Testis (tissue), 2 donors: ENCODE measurements at regions not wholly inside any gene's neighbourhood (a gene's known extent, or its start where the extent isn't known, plus 50 kb on each side); places are given as distances from the start of the nearest gene placed in this dataset.

Experiments used
- DNase-seq: peaks from one replicate; pipeline ENCODE4 v3.0.0-alpha.2; 2019
- H3K27ac ChIP-seq, 2 donors: fragments of 200-600 bp; sonication (generic); one replicate each; pipeline ENCODE4 v1.5.1; 2019
- H3K27me3 ChIP-seq: fragments of 200-600 bp; sonication (generic); one replicate; pipeline ENCODE4 v1.5.1; 2019
- H3K36me3 ChIP-seq: fragments of 200-600 bp; sonication (generic); one replicate; pipeline ENCODE4 v1.5.1; 2017; ENCODE audit warnings: low read depth; ENCODE audit errors: missing control alignments
- H3K4me1 ChIP-seq: fragments of 200-600 bp; sonication (generic); one replicate; pipeline ENCODE4 v1.5.1; 2019
- H3K4me3 ChIP-seq, 2 donors: fragments of 200-600 bp; sonication (generic); one replicate each; pipeline ENCODE4 v1.5.1; 2017 to 2019
- H3K9me3 ChIP-seq: fragments of 200-600 bp; sonication (generic); one replicate; pipeline ENCODE4 v1.5.1; 2017
- POLR2A ChIP-seq: fragments of 450-650 bp; IDR thresholded peaks from one replicate; pipeline ENCODE4 v1.6.1; 2017; ENCODE audit warnings: antibody characterized with exemption, mild to moderate bottlenecking, moderate library complexity
- WGBS, 2 donors: methylation state at CpG; one replicate each; pipeline ENCODE4 v1.1.5; 2018; 5-methylcytosine and 5-hydroxymethylcytosine counted together
- intact Hi-C: fragments of 100-400 bp; cut with DNase I; formaldehyde crosslinking; loops from one replicate; pipeline ENCODE4 v1.15.1; 2023; ENCODE audit warnings: low total_unique reads
- TF ChIP-seq, protein P1 (sequence below), 3 experiments: fragments of 450-650 bp in 2 of 3; fragments of 200-600 bp in 1 of 3; sonication (generic) in 1 of 3; IDR thresholded peaks; one replicate each; pipeline ENCODE4 v1.5.1; 2016 to 2019; ENCODE audit warnings: antibody characterized with exemption in 3 of 3, mild to moderate bottlenecking in 2 of 3, moderate library complexity in 1 of 3

DNA sequence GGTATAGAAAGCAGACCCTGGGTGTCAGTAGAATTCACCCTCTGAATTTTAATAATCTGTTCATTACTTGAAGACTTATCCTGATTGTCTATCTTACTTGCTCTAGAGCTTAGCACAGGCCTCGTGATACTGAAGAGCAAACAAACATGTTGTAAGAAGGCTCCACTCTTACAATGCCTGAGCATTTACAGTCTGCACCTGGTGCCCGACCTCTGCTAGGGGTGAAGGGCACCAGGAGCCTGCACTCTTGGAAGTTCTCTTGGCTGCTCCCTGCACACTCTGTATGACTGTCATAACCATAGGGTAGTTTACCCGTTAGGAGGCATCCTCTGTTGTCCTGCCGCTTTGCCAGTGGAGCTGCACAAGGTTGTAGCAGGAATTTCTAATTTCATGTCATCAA is 91.3 kb upstream of the NPY start:
- intact Hi-C loops, result no loop called here
- no peaks in the 10 kb centered on the region for H3K4me1 ChIP-seq
- no peaks in the 10 kb centered on the region for H3K9me3 ChIP-seq
- H3K27ac ChIP-seq, result no peak overlapping the region
- 85 to 88% methylated on average over 4 of the region's 4 CpGs for WGBS, 2 donors
- H3K4me3 ChIP-seq, result no peak overlapping the region
- DNase-seq, result no peak
- no peak for TF ChIP-seq POLR2A
- TF ChIP-seq, protein P1, sequence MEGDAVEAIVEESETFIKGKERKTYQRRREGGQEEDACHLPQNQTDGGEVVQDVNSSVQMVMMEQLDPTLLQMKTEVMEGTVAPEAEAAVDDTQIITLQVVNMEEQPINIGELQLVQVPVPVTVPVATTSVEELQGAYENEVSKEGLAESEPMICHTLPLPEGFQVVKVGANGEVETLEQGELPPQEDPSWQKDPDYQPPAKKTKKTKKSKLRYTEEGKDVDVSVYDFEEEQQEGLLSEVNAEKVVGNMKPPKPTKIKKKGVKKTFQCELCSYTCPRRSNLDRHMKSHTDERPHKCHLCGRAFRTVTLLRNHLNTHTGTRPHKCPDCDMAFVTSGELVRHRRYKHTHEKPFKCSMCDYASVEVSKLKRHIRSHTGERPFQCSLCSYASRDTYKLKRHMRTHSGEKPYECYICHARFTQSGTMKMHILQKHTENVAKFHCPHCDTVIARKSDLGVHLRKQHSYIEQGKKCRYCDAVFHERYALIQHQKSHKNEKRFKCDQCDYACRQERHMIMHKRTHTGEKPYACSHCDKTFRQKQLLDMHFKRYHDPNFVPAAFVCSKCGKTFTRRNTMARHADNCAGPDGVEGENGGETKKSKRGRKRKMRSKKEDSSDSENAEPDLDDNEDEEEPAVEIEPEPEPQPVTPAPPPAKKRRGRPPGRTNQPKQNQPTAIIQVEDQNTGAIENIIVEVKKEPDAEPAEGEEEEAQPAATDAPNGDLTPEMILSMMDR (IDR thresholded peaks at IDR 0.05), result no peak
- H3K36me3 ChIP-seq, result no peaks in the 10 kb centered on the region
- H3K27me3 ChIP-seq, result no peaks in the 10 kb centered on the region

DNA sequence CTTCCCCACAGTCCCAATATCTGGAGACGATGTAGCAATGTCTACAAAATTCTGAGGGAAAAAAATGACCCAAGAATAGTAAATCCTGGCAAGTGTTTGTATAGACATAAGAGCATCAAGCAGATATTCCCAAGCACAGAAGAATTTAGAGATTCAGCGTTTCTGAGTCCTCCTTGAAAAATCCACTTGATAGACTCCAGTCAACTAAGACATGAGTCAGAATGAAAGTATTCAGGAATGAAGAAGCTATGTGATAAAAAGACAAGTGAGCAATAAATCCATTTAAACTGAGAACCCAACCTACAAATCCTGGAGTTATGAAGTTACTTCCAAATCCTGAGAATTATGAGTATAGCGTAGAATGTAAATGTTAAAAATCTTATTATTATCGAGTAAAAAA is 86.1 kb upstream of the NPY start:
- H3K9me3 ChIP-seq, result no peaks in the 10 kb centered on the region
- no peak overlapping the region for H3K27ac ChIP-seq
- H3K27me3 ChIP-seq, result no peaks in the 10 kb centered on the region
- 76 to 81% methylated on average over 4 of the region's 4 CpGs for WGBS, 2 donors
- no peak overlapping the region for H3K4me3 ChIP-seq
- DNase-seq, result no peak
- TF ChIP-seq POLR2A, result no peak
- TF ChIP-seq, protein P1 (IDR thresholded peaks at IDR 0.05), result no peak
- no peaks in the 10 kb centered on the region for H3K36me3 ChIP-seq
- intact Hi-C loops, result loop anchor here (5.0 kb wide), 1 partner anchor 191 kb away; no protein-coding TSS in a partner anchor
- no peaks in the 10 kb centered on the region for H3K4me1 ChIP-seq

DNA sequence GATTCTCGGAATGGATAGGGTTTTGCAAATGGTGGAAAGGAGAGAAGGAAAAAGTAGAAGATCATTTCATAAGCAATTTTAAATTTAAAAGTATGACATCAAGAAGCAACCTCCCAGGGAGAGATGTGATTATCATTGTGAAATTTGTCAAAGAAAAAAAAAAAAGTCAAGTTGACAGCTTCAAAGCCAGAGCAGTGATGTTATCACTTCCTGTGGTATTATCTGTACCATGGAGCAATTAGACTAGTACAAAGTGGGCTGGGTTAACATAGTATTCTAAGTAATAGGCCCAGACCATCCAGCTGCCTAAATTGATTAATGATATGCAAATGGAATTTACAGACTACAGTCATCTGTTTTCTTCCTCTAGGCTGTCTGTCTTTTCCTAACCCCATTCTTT is 84.0 kb upstream of the NPY start:
- no peak overlapping the region for H3K4me3 ChIP-seq
- no peak for DNase-seq
- no peaks in the 10 kb centered on the region for H3K4me1 ChIP-seq
- no peaks in the 10 kb centered on the region for H3K27me3 ChIP-seq
- H3K27ac ChIP-seq, result no peak overlapping the region
- intact Hi-C loops, result loop anchor here (5.0 kb wide), 1 partner anchor 193 kb away; no protein-coding TSS in a partner anchor
- WGBS, 2 donors, result 81 to 86% methylated on average over 1 of the region's 1 CpG
- no peaks in the 10 kb centered on the region for H3K9me3 ChIP-seq
- H3K36me3 ChIP-seq, result no peaks in the 10 kb centered on the region
- TF ChIP-seq POLR2A, result no peak
- TF ChIP-seq, protein P1 (IDR thresholded peaks at IDR 0.05), result no peak

DNA sequence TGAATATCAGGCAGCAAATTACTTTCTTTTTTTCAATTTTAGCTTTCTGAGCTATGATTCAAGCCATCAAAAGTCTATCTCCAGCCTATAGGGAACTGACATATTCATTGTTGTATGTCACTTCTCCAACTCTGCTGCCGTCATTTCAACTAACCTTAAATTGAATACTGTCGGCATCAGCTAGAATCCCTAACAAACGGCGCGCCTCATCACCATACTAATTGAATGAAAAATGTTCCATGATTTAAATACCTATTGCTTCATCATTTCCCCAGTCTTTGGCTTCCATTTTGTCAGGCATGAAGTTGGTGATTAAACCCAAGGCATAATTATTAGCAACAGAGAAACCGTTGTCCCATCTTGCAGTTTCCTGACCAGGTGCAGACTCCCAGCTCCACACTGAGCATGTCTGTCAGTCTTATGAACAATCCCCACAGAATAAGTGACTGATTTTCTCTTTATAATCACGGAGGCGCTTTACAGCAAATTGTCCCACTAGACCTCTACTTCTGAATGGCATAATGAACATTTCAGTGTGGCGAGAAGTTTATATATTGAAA is 83.5 kb upstream of the NPY start:
- no peaks in the 10 kb centered on the region for H3K27me3 ChIP-seq
- 88 to 90% methylated on average over 9 of the region's 9 CpGs for WGBS, 2 donors
- no peak for DNase-seq
- intact Hi-C loops, result no loop called here
- no peaks in the 10 kb centered on the region for H3K4me1 ChIP-seq
- H3K27ac ChIP-seq, result no peak overlapping the region
- no peak overlapping the region for H3K4me3 ChIP-seq
- no peaks in the 10 kb centered on the region for H3K36me3 ChIP-seq
- H3K9me3 ChIP-seq, result no peaks in the 10 kb centered on the region
- TF ChIP-seq, protein P1 (IDR thresholded peaks at IDR 0.05), result no peak
- TF ChIP-seq POLR2A, result no peak

DNA sequence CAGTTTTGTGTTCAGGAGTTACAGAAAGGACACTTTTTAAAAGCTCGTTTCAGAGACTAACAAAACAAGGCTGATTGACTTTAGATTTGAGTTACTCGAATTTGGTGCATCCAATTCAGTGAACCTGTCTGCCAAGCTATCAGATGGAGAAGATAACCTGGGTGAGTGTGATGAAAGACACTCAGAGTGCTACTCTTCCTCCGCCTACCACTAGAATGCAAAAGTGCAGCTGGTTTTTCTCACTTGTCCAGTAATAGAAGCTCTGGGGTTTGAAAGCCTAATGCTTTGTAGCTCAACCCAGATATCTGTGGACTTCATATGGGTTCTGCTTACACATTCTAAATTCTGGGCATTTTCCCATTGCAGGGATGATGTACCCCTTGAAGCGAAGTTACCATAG is 82.8 kb upstream of the NPY start:
- no peaks in the 10 kb centered on the region for H3K36me3 ChIP-seq
- H3K4me1 ChIP-seq, result no peaks in the 10 kb centered on the region
- intact Hi-C loops, result no loop called here
- WGBS, 2 donors, result 57 to 68% methylated on average over 4 of the region's 4 CpGs
- no peak overlapping the region for H3K4me3 ChIP-seq
- TF ChIP-seq, protein P1 (IDR thresholded peaks at IDR 0.05), result no peak
- no peak for TF ChIP-seq POLR2A
- H3K27ac ChIP-seq, result no peak overlapping the region
- H3K27me3 ChIP-seq, result no peaks in the 10 kb centered on the region
- DNase-seq, result no peak
- no peaks in the 10 kb centered on the region for H3K9me3 ChIP-seq
